ENCODE measurements at regions not wholly inside any gene's neighbourhood (a gene's known extent, or its start where the extent isn't known, plus 50 kb on each side); places are given as distances from the start of the nearest gene placed in this dataset.

DNA sequence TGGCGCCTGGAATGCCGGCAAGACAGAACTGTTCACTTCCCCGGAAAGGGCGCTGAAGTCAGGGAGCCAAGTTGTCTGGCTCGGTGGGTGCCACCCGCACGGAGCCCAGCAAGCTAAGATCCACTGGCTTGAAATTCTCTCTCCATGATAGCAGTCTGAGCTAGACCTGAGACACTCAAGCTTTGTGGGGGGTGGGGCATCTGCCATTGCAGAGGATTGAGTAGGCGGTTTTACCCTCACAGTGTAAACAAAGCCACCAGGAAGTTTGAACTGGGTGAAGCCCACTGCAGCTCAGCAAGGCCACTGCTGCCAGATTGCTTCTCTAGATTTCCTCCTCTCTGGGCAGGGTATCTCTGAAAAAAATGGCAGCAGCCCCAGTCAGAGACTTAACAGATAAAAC, 277.4 kb downstream of the SLCO4C1 start:
- TF ChIP-seq, protein P1, sequence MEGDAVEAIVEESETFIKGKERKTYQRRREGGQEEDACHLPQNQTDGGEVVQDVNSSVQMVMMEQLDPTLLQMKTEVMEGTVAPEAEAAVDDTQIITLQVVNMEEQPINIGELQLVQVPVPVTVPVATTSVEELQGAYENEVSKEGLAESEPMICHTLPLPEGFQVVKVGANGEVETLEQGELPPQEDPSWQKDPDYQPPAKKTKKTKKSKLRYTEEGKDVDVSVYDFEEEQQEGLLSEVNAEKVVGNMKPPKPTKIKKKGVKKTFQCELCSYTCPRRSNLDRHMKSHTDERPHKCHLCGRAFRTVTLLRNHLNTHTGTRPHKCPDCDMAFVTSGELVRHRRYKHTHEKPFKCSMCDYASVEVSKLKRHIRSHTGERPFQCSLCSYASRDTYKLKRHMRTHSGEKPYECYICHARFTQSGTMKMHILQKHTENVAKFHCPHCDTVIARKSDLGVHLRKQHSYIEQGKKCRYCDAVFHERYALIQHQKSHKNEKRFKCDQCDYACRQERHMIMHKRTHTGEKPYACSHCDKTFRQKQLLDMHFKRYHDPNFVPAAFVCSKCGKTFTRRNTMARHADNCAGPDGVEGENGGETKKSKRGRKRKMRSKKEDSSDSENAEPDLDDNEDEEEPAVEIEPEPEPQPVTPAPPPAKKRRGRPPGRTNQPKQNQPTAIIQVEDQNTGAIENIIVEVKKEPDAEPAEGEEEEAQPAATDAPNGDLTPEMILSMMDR (conservative IDR thresholded peaks at IDR 0.05; ENCODE audit: low read length): no peak
- no peak for TF ChIP-seq EZH2phosphoT487 (IDR thresholded peaks at IDR 0.05; ENCODE audit: borderline replicate concordance)
